Parathyroid adenoma (tissue), 2 donors: ENCODE measurements at regions not wholly inside any gene's neighbourhood (a gene's known extent, or its start where the extent isn't known, plus 50 kb on each side); places are given as distances from the start of the nearest gene placed in this dataset.

ENCODE experiments used
- H2AFZ ChIP-seq: fragments of 300-600 bp; sonication (generic); one replicate; pipeline ENCODE4 v1.7.0; 2017; ENCODE audit warnings: antibody characterized with exemption, mild to moderate bottlenecking
- H3K27ac ChIP-seq: fragments of 300-600 bp; sonication (generic); one replicate; pipeline ENCODE4 v1.7.0; 2017
- H3K27me3 ChIP-seq: fragments of 300-600 bp; sonication (generic); one replicate; pipeline ENCODE4 v1.7.0; 2017; ENCODE audit warnings: low read length; ENCODE audit not compliant: control insufficient read depth, insufficient read depth
- H3K36me3 ChIP-seq: fragments of 300-600 bp; sonication (generic); one replicate; pipeline ENCODE4 v1.7.0; 2017; ENCODE audit warnings: low read length; ENCODE audit not compliant: control insufficient read depth, insufficient read depth
- H3K4me1 ChIP-seq: fragments of 300-600 bp; sonication (generic); one replicate; pipeline ENCODE4 v1.7.0; 2017; ENCODE audit warnings: control low read depth
- H3K4me2 ChIP-seq: fragments of 300-600 bp; sonication (generic); one replicate; pipeline ENCODE4 v1.7.0; 2017; ENCODE audit warnings: low read length
- H3K4me3 ChIP-seq: fragments of 300-600 bp; sonication (generic); one replicate; pipeline ENCODE4 v1.7.0; 2017; ENCODE audit warnings: low read depth, low read length
- H3K79me2 ChIP-seq: fragments of 300-600 bp; sonication (generic); one replicate; pipeline ENCODE4 v1.7.0; 2017; ENCODE audit warnings: control low read depth
- H3K9ac ChIP-seq: fragments of 300-600 bp; sonication (generic); one replicate; pipeline ENCODE4 v1.7.0; 2017; ENCODE audit warnings: mild to moderate bottlenecking
- H3K9me3 ChIP-seq: fragments of 300-600 bp; sonication (generic); one replicate; pipeline ENCODE4 v1.7.0; 2017; ENCODE audit warnings: low read length; ENCODE audit not compliant: control insufficient read depth
- CTCF ChIP-seq: fragments of 300-600 bp; sonication (generic); IDR thresholded peaks from one replicate; pipeline ENCODE4 v1.7.0; 2017; ENCODE audit warnings: antibody characterized with exemption, mild to moderate bottlenecking
- donor health status: primary hyperparathyroidism.

- Histone ChIP-seq H3K4me2 (no peak overlapping the region), H3K4me3 (no peak overlapping the region), H2AFZ (no peak overlapping the region), H3K9ac (no peak overlapping the region), H3K27me3 (no peaks in the 10 kb centered on the region), H3K27ac (no peak overlapping the region), H3K9me3 (no peaks in the 10 kb centered on the region), H3K79me2 (no peaks in the 10 kb centered on the region), H3K4me1 (no peaks in the 10 kb centered on the region), H3K36me3 (no peaks in the 10 kb centered on the region)
- no peak for TF ChIP-seq CTCF
These were observed 54.6 kb upstream of the PIM1 start for GRCh38 chr6:37115236-37115895.

GRCh38 chr6:37116326-37116725, 53.6 kb upstream of the PIM1 start:
- H3K27ac ChIP-seq, result no peak overlapping the region
- H3K4me2 ChIP-seq, result no peak overlapping the region
- H3K4me1 ChIP-seq, result no peaks in the 10 kb centered on the region
- H3K9me3 ChIP-seq, result no peaks in the 10 kb centered on the region
- no peak overlapping the region for H3K4me3 ChIP-seq
- no peak overlapping the region for H3K9ac ChIP-seq
- H3K36me3 ChIP-seq, result no peaks in the 10 kb centered on the region
- no peak overlapping the region for H2AFZ ChIP-seq
- TF ChIP-seq CTCF, result no peak
- no peaks in the 10 kb centered on the region for H3K79me2 ChIP-seq
- H3K27me3 ChIP-seq, result no peaks in the 10 kb centered on the region

GRCh38 chr6:37119387-37119886, 50.5 kb upstream of the PIM1 start:
- Histone ChIP-seq H3K79me2 (no peaks in the 10 kb centered on the region), H3K9me3 (no peaks in the 10 kb centered on the region), H3K4me3 (no peak overlapping the region), H3K9ac (no peak overlapping the region), H2AFZ (no peak overlapping the region), H3K36me3 (no peaks in the 10 kb centered on the region), H3K27me3 (no peaks in the 10 kb centered on the region), H3K4me2 (no peak overlapping the region), H3K4me1 (no peaks in the 10 kb centered on the region), H3K27ac (no peak overlapping the region)
- no peak for TF ChIP-seq CTCF
